Coronary artery (tissue), 2 donors: ENCODE measurements at regions not wholly inside any gene's neighbourhood (a gene's known extent, or its start where the extent isn't known, plus 50 kb on each side); places are given as distances from the start of the nearest gene placed in this dataset.

Experiments
- DNase-seq: peaks from one replicate; pipeline ENCODE4 v3.0.0-alpha.2; 2017; ENCODE audit warnings: low spot score
- H3K27ac ChIP-seq, 2 donors: fragments of 200-600 bp; sonication (generic); one replicate each; pipeline ENCODE4 v1.5.1; 2016 to 2019
- H3K4me3 ChIP-seq: fragments of 200-600 bp; sonication (generic); 2 replicates; pipeline ENCODE4 v1.5.1; 2016; ENCODE audit warnings: mild to moderate bottlenecking, moderate library complexity
- CTCF ChIP-seq: fragments of 200-600 bp; sonication (generic); IDR thresholded peaks from one replicate; pipeline ENCODE4 v1.5.1; 2019; ENCODE audit warnings: antibody characterized with exemption

- H3K4me3 ChIP-seq, result no peak overlapping the region
- DNase-seq, result no peak
- H3K27ac ChIP-seq, result no peak overlapping the region
- TF ChIP-seq CTCF, result no peak
These were observed 103.4 kb downstream of the MED10 start for GRCh38 chr5:6274846-6275543.

GRCh38 chr5:6273749-6274148 is 104.6 kb downstream of the MED10 start:
- no peak for DNase-seq
- Histone ChIP-seq H3K27ac (no peak overlapping the region), H3K4me3 (no peak overlapping the region)
- TF ChIP-seq CTCF, result no peak

- no peak for DNase-seq
- no peak overlapping the region for H3K4me3 ChIP-seq
- H3K27ac ChIP-seq, result no peak overlapping the region
- no peak for TF ChIP-seq CTCF
These were observed 105.1 kb downstream of the MED10 start for GRCh38 chr5:6273090-6273735.

GRCh38 chr5:6269925-6270324 is 108.4 kb downstream of the MED10 start:
- TF ChIP-seq CTCF, result no peak
- no peak overlapping the region for H3K4me3 ChIP-seq
- DNase-seq, result no peak
- no peak overlapping the region for H3K27ac ChIP-seq

GRCh38 chr5:6266671-6267197 is 111.6 kb downstream of the MED10 start:
- TF ChIP-seq CTCF, result no peak
- Histone ChIP-seq H3K4me3 (no peak overlapping the region), H3K27ac (no peak overlapping the region)
- DNase-seq, result no peak

GRCh38 chr5:6264394-6264793 is 114.0 kb downstream of the MED10 start:
- no peak for TF ChIP-seq CTCF
- no peak for DNase-seq
- no peak overlapping the region for H3K27ac ChIP-seq
- no peak overlapping the region for H3K4me3 ChIP-seq
